Fibroblast of villous mesenchyme (primary cell): ENCODE measurements at regions not wholly inside any gene's neighbourhood (a gene's known extent, or its start where the extent isn't known, plus 50 kb on each side); places are given as distances from the start of the nearest gene placed in this dataset.
"Not testable (repeated sequence)": the region's sequence is repeated elsewhere in the genome, so short reads cannot be mapped to it uniquely, and the experiment has no call there.

Source experiments
- DNase-seq: peaks from one replicate; pipeline ENCODE4 v3.0.0-alpha.2; 2010; ENCODE audit warnings: low read depth
- H3K4me3 ChIP-seq: 2 replicates; pipeline ENCODE4 v1.5.1; 2011; ENCODE audit warnings: low read depth, mild to moderate bottlenecking, low read length
- CTCF ChIP-seq: IDR thresholded peaks from 2 replicates; pipeline ENCODE4 v1.5.1; 2012; ENCODE audit warnings: low read depth, mild to moderate bottlenecking, low read length; ENCODE audit not compliant: insufficient read depth

GRCh38 chr7:21336743-21337142 is 91.1 kb upstream of the SP4 start:
- no peak overlapping the region for H3K4me3 ChIP-seq
- no peak for TF ChIP-seq CTCF
- no peak for DNase-seq

- TF ChIP-seq CTCF: no peak
- no peak for DNase-seq
- no peak overlapping the region for H3K4me3 ChIP-seq
These were observed 89.1 kb upstream of the SP4 start for GRCh38 chr7:21338728-21339164.

GRCh38 chr7:21344900-21345299 is 83.0 kb upstream of the SP4 start:
- DNase-seq, H3K4me3 ChIP-seq: not testable (repeated sequence)

- H3K4me3 ChIP-seq: no peak overlapping the region
- no peak for DNase-seq
- TF ChIP-seq CTCF: no peak
These were observed 82.5 kb upstream of the SP4 start for GRCh38 chr7:21345361-21345760.

GRCh38 chr7:21346297-21346696 is 81.6 kb upstream of the SP4 start:
- TF ChIP-seq CTCF: no peak
- no peak for DNase-seq

GRCh38 chr7:21352540-21353387 is 75.1 kb upstream of the SP4 start:
- DNase-seq: no peak
- H3K4me3 ChIP-seq: no peak overlapping the region
- no peak for TF ChIP-seq CTCF

More at GRCh38 chr7:21346297-21346696, 81.6 kb upstream of the SP4 start:
- H3K4me3 ChIP-seq: no peak overlapping the region

- no peak for TF ChIP-seq CTCF
- H3K4me3 ChIP-seq: no peak overlapping the region
- DNase-seq: no peak
These were observed 74.5 kb upstream of the SP4 start for GRCh38 chr7:21353388-21353780.
